ES-I3 (cell line): ENCODE measurements at regions not wholly inside any gene's neighbourhood (a gene's known extent, or its start where the extent isn't known, plus 50 kb on each side); places are given as distances from the start of the nearest gene placed in this dataset.

Experiments
- H3K36me3 ChIP-seq: 2 replicates; pipeline ENCODE4 v1.6.1; 2013; ENCODE audit warnings: mild to moderate bottlenecking, low read length, control low read depth, moderate library complexity; ENCODE audit not compliant: insufficient read depth
- H3K4me1 ChIP-seq: 2 replicates; pipeline ENCODE4 v1.6.1; 2013; ENCODE audit warnings: mild to moderate bottlenecking, control low read depth, low read length; ENCODE audit not compliant: insufficient read depth
- H3K9ac ChIP-seq: 2 replicates; pipeline ENCODE4 v1.6.1; 2013; ENCODE audit warnings: low read depth, mild to moderate bottlenecking, low read length, moderate library complexity
- H3K9me3 ChIP-seq: 2 replicates; pipeline ENCODE4 v1.6.1; 2013; ENCODE audit warnings: mild to moderate bottlenecking, low read length, moderate library complexity; ENCODE audit not compliant: control insufficient read depth, insufficient read depth

DNA sequence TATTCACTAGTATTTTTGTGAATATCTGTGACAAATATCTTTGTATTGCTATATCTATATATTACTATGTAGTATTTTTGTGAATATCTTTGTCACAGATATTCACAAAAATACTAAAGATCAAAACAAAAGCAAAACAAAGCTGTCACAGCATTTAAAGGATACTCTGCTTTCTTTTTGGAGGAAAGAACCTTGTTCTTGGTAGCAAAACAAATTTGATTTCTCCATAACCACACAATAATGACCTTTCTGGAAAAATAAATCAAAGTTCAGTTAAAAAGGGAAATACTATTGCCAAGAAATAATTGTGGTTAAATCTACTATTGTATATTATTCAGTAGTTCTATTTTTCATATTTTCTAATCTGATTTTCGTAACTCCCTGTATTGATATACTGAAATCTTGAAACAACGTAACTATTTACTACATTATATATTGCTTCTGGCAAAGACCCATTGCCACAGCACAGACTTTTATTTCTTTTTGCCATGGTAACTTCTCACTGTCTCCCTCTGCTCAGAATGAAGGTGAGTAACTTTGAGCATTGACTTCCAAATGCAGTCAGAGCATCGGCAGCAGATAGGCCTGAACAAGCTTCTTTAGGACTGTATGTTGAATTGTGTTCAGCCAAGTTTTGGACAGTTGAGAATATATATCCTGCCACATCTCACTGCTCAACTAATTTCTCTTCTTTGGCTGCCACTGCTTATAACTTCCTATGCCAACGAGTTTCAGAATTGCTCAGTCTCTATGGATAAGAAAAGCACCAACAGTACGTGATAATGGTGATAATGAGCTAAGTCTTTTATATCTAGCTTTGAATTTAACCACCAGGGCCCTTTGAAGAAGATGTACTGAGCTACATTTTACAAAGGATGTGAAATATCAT, 1097.2 kb upstream of the GJE1 start:
- H3K36me3 ChIP-seq: no peaks in the 10 kb centered on the region
- no peak overlapping the region for H3K9ac ChIP-seq
- H3K9me3 ChIP-seq: no peaks in the 10 kb centered on the region
- H3K4me1 ChIP-seq: no peaks in the 10 kb centered on the region

DNA sequence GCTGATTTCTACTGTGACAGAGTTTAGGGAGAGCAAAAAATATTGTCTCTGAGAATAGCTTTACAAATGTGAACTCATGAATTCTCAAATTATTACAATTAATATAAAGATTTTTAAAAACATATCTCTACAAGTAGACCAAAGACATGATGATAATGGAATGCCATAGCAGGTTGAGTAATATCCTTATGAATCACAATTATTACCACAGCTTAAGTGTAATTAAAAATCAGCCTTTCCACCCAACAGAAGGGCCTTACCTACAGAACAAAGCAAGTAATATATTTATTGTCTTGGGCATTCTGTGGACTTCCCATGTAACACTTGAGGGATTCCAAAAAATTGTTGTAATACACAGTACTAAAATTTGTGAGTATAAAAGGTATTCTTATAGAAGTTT, 1099.6 kb upstream of the GJE1 start:
- Histone ChIP-seq H3K9me3 (no peaks in the 10 kb centered on the region), H3K36me3 (no peaks in the 10 kb centered on the region), H3K9ac (no peak overlapping the region), H3K4me1 (no peaks in the 10 kb centered on the region)

DNA sequence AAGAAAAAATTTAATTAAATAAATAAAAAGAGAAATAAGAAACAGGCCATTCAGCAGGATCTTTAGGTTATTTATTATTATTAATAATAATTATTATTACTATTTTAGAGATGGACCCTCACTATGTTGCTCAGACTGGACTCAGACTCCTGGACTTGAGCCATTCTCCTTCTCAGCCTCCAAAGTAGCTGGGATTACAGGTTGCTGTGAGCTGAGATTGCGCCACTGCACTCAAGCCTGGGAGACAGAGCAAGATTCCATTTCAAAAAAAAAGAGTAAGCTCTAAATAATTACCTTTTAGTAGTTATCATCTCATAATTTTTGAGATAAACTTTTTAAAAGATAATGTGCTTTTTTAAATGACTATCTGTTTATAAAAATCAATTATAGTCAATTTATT, 1102.8 kb upstream of the GJE1 start:
- Histone ChIP-seq H3K36me3 (no peaks in the 10 kb centered on the region), H3K4me1 (no peaks in the 10 kb centered on the region), H3K9me3 (no peaks in the 10 kb centered on the region), H3K9ac (no peak overlapping the region)

DNA sequence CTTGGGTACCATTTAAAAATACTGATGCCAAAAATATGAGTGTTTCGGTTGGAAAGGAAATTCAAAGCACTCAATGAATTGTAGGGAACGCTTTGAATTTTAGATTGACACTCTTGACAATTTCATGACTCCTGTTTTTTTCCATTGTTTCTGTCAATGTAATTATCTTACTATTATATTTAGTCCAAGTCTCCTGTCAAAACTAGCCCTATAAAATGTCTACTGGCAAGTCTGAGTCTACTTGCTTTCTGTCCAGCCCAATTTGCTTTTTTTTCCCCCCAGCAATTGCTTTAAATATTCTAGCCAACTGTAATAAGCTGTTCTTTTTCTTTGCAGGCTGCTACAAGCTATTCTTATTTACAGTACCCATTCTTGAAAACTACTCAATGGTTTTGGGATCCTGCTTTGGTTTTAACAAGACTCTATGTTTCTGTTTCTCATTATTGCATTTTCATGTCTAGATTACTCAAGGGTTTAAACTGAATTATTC, 1103.9 kb upstream of the GJE1 start:
- Histone ChIP-seq H3K4me1 (no peaks in the 10 kb centered on the region), H3K9me3 (no peaks in the 10 kb centered on the region), H3K9ac (no peak overlapping the region), H3K36me3 (no peaks in the 10 kb centered on the region)

DNA sequence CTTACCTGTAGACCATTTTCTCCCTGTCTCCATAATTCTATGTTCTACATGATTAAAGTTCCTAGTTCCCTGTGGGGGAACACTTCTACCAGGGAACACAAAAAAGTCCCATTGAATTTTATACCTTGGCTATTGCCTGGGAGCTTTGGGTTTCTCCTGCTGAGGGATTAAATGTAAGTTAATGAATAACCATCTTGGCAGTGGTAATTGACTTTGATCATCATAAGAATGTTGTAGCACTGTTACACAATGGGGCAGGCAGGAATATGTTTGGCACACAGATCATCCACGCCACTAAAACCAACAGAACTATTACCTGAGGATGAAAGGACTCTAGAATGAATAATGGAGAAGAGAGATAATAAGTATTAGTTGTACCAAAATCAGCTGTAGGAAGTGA, 1106.2 kb upstream of the GJE1 start:
- no peaks in the 10 kb centered on the region for H3K36me3 ChIP-seq
- H3K9me3 ChIP-seq: no peaks in the 10 kb centered on the region
- H3K9ac ChIP-seq: no peak overlapping the region
- no peaks in the 10 kb centered on the region for H3K4me1 ChIP-seq

DNA sequence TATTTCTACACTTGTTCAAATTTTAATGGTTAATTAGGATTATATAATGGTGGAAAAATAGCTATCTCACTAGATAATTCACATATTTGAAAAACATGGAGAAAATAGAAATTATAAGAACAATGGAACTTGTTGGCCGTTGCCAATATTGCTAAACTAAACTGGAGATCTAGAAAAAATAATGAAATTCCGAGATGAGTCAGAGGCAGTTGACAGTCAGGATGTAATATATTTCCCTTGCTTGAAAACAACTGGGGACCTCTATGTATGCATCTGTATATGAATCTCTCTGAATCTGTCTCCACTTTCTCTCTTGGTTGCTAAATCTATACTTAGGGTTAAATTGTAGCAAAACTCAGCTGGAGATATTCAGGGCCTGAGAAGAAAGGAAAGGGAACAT, 1108.2 kb upstream of the GJE1 start:
- Histone ChIP-seq H3K4me1 (no peaks in the 10 kb centered on the region), H3K9ac (no peak overlapping the region), H3K36me3 (no peaks in the 10 kb centered on the region), H3K9me3 (no peaks in the 10 kb centered on the region)

DNA sequence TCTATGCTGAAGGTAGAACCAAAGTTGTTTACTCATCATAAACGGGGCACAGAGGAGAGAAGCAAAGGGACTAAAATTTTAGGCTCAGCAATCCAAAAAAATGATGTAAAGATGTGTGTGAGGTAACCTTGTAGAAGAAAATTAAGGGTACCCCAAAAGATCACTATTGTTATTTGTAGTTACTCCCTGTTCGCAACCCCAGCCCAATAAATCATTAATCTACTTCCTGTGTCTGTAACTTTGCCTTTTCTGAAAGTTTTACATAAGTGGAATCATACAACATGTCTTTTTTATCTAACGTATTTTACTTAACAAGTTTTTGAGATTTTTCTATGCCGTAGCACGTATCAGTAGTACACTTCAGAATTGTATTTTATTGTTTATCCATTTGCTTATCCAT, 1114.8 kb upstream of the GJE1 start:
- H3K36me3 ChIP-seq: no peaks in the 10 kb centered on the region
- no peaks in the 10 kb centered on the region for H3K9me3 ChIP-seq
- no peaks in the 10 kb centered on the region for H3K4me1 ChIP-seq
- H3K9ac ChIP-seq: no peak overlapping the region

DNA sequence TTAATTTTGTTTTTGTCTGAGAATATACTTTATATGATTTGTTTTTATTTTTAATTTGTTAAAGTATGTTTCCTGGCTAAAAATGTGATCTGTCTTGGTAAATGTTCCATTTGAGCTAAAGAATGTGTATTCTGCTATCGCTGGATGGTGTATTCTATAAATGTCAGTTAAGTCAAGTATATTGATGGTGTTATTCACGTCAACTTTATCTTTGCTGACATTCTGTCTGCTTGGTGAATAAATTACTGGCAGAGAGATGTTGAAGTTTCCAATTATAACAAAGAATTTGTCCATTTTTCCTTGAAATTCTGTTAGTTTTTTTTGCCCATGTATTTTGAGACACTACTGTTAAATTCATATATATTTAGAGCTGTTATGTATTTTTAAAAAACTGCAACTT, 1131.8 kb upstream of the GJE1 start:
- H3K9me3 ChIP-seq: no peaks in the 10 kb centered on the region
- no peak overlapping the region for H3K9ac ChIP-seq
- H3K36me3 ChIP-seq: no peaks in the 10 kb centered on the region
- H3K4me1 ChIP-seq: no peaks in the 10 kb centered on the region

DNA sequence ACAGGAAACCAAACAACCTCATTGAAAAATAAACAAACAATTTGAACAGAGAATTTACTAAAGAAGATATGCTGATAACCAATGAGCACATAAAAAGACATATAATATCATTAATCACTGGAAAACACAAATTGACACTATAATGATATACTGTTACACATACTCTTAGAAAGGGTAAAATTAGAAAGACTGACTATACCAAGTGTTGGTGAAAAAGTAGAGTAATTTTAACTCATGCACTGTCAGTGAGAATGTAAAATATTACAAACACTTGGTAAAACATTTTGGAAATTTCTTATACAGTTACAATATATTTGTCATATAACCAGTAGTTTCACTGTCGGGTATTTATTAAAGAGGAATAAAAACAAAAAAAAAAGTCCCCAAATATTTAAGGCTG, 1139.2 kb upstream of the GJE1 start:
- no peaks in the 10 kb centered on the region for H3K9me3 ChIP-seq
- no peaks in the 10 kb centered on the region; the same call in 1 of the 2 replicates for H3K36me3 ChIP-seq
- H3K4me1 ChIP-seq: no peaks in the 10 kb centered on the region
- no peak overlapping the region for H3K9ac ChIP-seq

DNA sequence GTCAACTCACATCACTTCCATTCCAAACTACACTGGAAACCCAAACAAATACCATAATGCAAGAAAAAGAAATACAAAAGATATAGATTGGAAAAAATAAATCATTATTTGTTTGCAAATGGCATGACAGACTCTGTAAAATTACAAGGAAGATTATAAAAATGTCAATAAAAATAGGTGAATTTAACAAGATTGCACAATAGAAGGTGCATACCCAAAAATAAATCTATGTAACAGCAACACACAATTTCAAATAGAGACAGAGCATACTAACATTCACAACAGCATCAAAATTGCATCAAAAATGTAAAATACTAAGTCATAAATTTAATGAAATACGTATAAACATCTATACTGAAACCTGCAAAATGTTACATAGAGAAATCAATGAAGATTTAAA, 1140.0 kb upstream of the GJE1 start:
- no peak overlapping the region for H3K9ac ChIP-seq
- no peaks in the 10 kb centered on the region; the same call in 1 of the 2 replicates for H3K36me3 ChIP-seq
- no peaks in the 10 kb centered on the region for H3K4me1 ChIP-seq
- H3K9me3 ChIP-seq: no peaks in the 10 kb centered on the region

DNA sequence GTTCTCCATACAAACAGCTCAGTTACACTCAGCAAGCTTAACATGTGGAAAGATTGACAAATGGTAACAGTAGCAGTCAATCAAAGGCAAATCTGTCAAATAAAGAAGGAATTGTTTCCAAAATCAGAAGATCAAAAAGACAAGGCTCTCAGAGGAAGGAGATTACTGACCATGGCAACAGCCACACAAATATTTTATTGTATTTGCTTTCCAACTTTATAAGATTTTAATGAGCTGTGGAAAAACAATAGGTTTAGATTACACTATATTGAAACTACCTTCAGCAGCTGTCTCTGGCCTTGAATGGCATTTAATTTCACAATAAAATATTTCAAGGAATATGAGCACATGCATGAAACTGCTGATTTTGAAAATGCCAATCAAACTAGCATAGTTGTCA, 1143.9 kb upstream of the GJE1 start:
- H3K4me1 ChIP-seq: no peaks in the 10 kb centered on the region
- H3K9me3 ChIP-seq: no peaks in the 10 kb centered on the region
- H3K9ac ChIP-seq: no peak overlapping the region
- no peaks in the 10 kb centered on the region for H3K36me3 ChIP-seq

DNA sequence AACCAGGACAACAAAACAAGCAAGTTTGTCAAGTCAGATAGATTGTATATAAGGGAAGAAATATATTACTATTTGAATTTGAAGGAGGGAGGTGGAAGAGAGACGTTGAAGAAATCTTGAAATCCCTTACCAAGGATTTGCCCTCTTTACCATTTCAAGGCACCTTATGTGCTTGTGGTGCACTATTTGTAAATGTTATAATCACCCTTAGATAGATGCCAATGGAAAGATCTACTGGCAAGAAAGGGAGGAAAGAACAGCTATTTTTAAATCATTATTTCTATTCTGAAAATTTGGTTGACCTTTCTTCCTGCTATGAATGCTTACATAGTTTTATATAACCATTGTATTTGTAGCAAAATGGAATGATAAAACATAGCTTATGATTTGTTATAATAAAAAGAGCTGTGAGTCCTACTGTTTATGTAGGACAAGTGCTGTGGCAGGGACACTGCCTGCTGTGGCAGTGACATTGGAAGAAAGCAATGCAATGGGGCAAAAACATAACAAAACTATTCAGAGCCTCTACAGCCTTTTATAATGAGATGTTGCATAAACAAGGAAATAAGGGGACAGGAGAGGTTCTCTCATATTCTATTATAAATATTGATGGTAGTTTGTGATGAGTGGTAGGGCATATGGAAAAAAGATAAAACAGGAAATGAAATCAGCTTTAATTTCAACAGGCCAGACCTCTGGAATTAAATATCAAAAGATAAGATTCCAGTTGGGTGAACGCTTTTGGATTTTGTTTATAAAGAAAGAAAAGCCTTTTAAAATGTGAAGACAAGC, 1145.2 kb upstream of the GJE1 start:
- H3K9ac ChIP-seq: no peak overlapping the region
- H3K4me1 ChIP-seq: no peaks in the 10 kb centered on the region
- no peaks in the 10 kb centered on the region for H3K36me3 ChIP-seq
- H3K9me3 ChIP-seq: no peaks in the 10 kb centered on the region

DNA sequence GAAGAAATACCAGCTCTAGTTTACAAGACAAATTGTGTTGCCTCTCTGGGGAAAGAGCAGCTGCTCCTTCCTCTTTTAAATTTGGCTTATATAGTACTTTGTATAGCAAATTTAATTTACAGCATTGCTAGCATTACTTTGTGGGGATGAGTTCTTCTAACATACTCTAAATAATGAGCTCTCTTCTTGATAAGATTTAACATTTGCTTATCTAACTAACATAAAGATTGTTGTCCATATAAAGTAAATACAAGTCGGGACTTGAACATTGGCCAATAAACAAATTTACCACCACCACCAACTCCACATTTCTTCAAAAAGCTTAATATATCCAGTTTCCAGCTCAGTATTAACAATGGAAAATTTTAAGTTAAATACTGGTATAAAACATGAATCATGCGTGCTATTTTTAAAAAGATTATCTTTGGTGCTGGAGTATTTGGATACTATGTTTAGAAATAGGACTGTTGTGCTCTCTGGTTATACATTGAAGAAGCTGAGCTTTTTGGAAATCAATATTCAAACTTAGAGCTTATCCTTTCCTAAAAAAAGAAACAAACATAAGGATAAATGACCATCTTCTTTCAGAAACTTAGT, 1146.9 kb upstream of the GJE1 start:
- H3K36me3 ChIP-seq: no peaks in the 10 kb centered on the region
- H3K4me1 ChIP-seq: no peaks in the 10 kb centered on the region
- H3K9ac ChIP-seq: no peak overlapping the region
- no peaks in the 10 kb centered on the region for H3K9me3 ChIP-seq

DNA sequence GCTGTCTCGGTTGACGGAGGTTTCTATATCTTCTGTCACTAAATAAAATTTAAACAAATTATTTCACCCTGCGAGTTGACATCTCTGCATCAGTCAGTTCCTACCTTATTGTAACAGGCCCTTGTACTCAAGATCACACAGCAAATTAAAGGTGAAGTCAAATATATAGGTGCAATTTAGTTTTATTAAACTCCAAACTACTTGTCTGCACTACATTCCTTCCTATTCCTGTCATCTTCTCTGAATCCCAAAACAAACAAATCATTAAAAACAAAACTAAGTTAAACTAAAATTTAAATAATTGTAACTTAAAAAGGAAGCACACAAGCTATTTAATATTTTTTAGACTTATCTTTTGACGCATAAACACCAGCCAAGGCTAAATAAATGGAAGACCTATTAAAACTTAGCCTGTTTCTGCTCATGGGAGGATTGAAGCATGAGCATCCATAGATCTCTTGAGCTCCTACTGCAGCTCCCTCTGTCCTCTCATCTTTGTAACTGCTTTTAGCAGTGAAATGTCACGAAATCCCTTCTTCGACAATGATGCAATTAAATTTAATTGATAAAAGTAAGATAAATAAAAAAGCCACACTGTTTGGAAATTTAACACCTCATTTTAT, 1152.3 kb upstream of the GJE1 start:
- no peak overlapping the region for H3K9ac ChIP-seq
- H3K9me3 ChIP-seq: no peaks in the 10 kb centered on the region
- no peaks in the 10 kb centered on the region for H3K4me1 ChIP-seq
- no peaks in the 10 kb centered on the region for H3K36me3 ChIP-seq
